ENCODE measurements at regions not wholly inside any gene's neighbourhood (a gene's known extent, or its start where the extent isn't known, plus 50 kb on each side); places are given as distances from the start of the nearest gene placed in this dataset.

DNA sequence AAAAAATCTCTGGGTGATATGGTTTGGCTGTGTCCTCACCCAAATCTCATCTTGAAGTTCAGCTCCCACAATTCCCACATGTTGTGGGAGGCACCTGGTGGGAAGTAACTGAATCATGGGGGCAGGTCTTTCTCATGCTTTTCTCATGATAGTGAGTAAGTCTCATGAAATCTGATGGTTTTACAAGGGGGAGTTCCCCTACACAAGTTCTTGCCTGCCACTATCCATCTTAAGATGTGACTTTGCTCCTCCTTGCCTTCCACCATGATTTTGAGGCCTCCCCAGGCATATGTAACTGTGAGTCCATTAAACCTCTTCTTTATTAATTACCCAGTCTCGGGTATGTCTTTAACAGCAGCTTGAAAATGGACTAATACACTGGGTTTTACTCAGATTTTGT, 513.9 kb downstream of the TLE4 start:
- no peak for FAIRE-seq
- no peak for DNase-seq (ENCODE audit: low read depth in 1 of 2, low spot score in 2 of 2)
- Histone ChIP-seq H2BK12ac (ENCODE audit: low read depth, low read length) (no peak overlapping the region), H4K20me1 (replicated peaks in 1 of 2; ENCODE audit: control insufficient read depth in 1 of 2, insufficient read depth in 2 of 2, low read length in 2 of 2) (no peaks in the 10 kb centered on the region), H3K4me1 (replicated peaks in 1 of 4; ENCODE audit: control insufficient read depth in 3 of 4, insufficient read depth in 4 of 4, low read length in 3 of 4) (no peaks in the 10 kb centered on the region), H3K27ac (ENCODE audit: low read depth, low read length) (no peak overlapping the region), H3K27me3 (replicated peaks in 1 of 4; ENCODE audit: control insufficient read depth in 3 of 4, extremely low read depth in 1 of 4, insufficient read depth in 3 of 4, low read length in 3 of 4) (no peaks in the 10 kb centered on the region), H4K91ac (replicated peaks; ENCODE audit: insufficient read length, low read length) (no peak overlapping the region), H3K9ac (replicated peaks in 1 of 4; ENCODE audit: extremely low read depth in 1 of 4, low read depth in 3 of 4, low read length in 3 of 4) (no peak overlapping the region), H3K4me2 (ENCODE audit: insufficient read depth in 1 of 2, low read depth in 2 of 2, low read length in 2 of 2) (no peak overlapping the region), H3K9me3 (ENCODE audit: insufficient read depth in 2 of 2, low read depth in 1 of 2, low read length in 1 of 2) (no peaks in the 10 kb centered on the region), H3K79me2 (ENCODE audit: control insufficient read depth in 1 of 2, insufficient read depth in 2 of 2, low read length in 2 of 2) (no peaks in the 10 kb centered on the region), H3K79me1 (ENCODE audit: low read depth, low read length) (no peaks in the 10 kb centered on the region), H2BK120ac (replicated peaks; ENCODE audit: low read depth, low read length) (no peak overlapping the region), H3K23me2 (ENCODE audit: low read depth, low read length) (no peaks in the 10 kb centered on the region), H2BK15ac (ENCODE audit: low read length) (no peak overlapping the region), H3K14ac (ENCODE audit: insufficient read length) (no peak overlapping the region), H2BK20ac (ENCODE audit: low read length) (no peak overlapping the region), H2BK5ac (ENCODE audit: low read depth, low read length) (no peak overlapping the region), H2AFZ (ENCODE audit: low read length) (no peak overlapping the region), H3K23ac (ENCODE audit: insufficient read length) (no peak overlapping the region), H3K4ac (replicated peaks; ENCODE audit: insufficient read length, low read depth, low read length) (no peak overlapping the region), H3K36me3 (ENCODE audit: control insufficient read depth in 2 of 4, insufficient read depth in 4 of 4, low read length in 3 of 4) (no peaks in the 10 kb centered on the region), H2AK5ac (ENCODE audit: low read depth, low read length) (no peak overlapping the region), H3K56ac (replicated peaks; ENCODE audit: insufficient read length, low read depth, low read length) (no peak overlapping the region), H4K8ac (ENCODE audit: extremely low read depth, insufficient read depth, low read length) (no peak overlapping the region), H4K5ac (ENCODE audit: insufficient read length, low read depth, low read length) (no peak overlapping the region), H3K4me3 (ENCODE audit: extremely low read depth in 1 of 4, insufficient read depth in 2 of 4, low read depth in 3 of 4, low read length in 4 of 4) (no peak overlapping the region), H3K18ac (ENCODE audit: extremely low read depth, low read length) (no peak overlapping the region)
- CTCF ChIA-PET (ENCODE audit: partially characterized antibody): no interaction called here
- POLR2A ChIA-PET (ENCODE audit: partially characterized antibody): no interaction called here
- WGBS, 2 experiments (ENCODE audit: extremely low coverage in 1 of 2, insufficient coverage in 1 of 2, insufficient read length in 1 of 2, insufficient replicate concordance in 2 of 2, low coverage in 1 of 2, low lambda C conversion rate in 2 of 2, missing lambda C conversion rate in 1 of 2): 100% methylated on average over 1 of the region's 1 CpG; no CpG with 5 or more reads in 1 of the 2 experiments
- TF ChIP-seq CHD2 (IDR thresholded peaks at IDR 0.05; ENCODE audit: low read length) (no peak), ASH2L (IDR thresholded peaks at IDR 0.05; ENCODE audit: low read length) (no peak), ATF3 (IDR thresholded peaks at IDR 0.05; ENCODE audit: insufficient read depth, low read depth, low read length) (no peak), NRF1 (IDR thresholded peaks at IDR 0.05; ENCODE audit: low read depth, low read length) (no peak), ZNF274 (IDR thresholded peaks at IDR 0.05; ENCODE audit: borderline replicate concordance, extremely low read depth, low read length) (no peak), POLR2A (IDR thresholded peaks at IDR 0.05; ENCODE audit: control extremely low read depth in 1 of 2, low read depth in 2 of 2, low read length in 2 of 2) (no peak), SIN3A (conservative IDR thresholded peaks at IDR 0.05 in 1 of 2, IDR thresholded peaks at IDR 0.05 in 1 of 2; ENCODE audit: low read depth in 1 of 2, low read length in 2 of 2) (no peak), SUZ12 (IDR thresholded peaks at IDR 0.05; ENCODE audit: low read length) (no peak), POU5F1 (IDR thresholded peaks at IDR 0.05; ENCODE audit: low read depth, low read length) (no peak), RFX5 (IDR thresholded peaks at IDR 0.05; ENCODE audit: borderline replicate concordance, low read depth, low read length) (no peak), GABPA (IDR thresholded peaks at IDR 0.05; ENCODE audit: borderline replicate concordance, insufficient read depth, low read length) (no peak), EGR1 (IDR thresholded peaks at IDR 0.05; ENCODE audit: borderline replicate concordance, low read depth, low read length) (no peak)
- TF ChIP-seq, protein P1, sequence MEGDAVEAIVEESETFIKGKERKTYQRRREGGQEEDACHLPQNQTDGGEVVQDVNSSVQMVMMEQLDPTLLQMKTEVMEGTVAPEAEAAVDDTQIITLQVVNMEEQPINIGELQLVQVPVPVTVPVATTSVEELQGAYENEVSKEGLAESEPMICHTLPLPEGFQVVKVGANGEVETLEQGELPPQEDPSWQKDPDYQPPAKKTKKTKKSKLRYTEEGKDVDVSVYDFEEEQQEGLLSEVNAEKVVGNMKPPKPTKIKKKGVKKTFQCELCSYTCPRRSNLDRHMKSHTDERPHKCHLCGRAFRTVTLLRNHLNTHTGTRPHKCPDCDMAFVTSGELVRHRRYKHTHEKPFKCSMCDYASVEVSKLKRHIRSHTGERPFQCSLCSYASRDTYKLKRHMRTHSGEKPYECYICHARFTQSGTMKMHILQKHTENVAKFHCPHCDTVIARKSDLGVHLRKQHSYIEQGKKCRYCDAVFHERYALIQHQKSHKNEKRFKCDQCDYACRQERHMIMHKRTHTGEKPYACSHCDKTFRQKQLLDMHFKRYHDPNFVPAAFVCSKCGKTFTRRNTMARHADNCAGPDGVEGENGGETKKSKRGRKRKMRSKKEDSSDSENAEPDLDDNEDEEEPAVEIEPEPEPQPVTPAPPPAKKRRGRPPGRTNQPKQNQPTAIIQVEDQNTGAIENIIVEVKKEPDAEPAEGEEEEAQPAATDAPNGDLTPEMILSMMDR (IDR thresholded peaks at IDR 0.05; ENCODE audit: control extremely low read depth in 1 of 3, insufficient read depth in 1 of 3, low read depth in 1 of 3, low read length in 3 of 3): no peak
